H9 (cell line): ENCODE measurements at regions not wholly inside any gene's neighbourhood (a gene's known extent, or its start where the extent isn't known, plus 50 kb on each side); places are given as distances from the start of the nearest gene placed in this dataset.

Source experiments
- DNase-seq: peaks from one replicate; pipeline ENCODE4 v3.0.0-alpha.2; 2017
- H2AFZ ChIP-seq: one replicate; pipeline ENCODE4 v1.6.1; 2013; ENCODE audit warnings: mild to moderate bottlenecking, low read length, control low read depth, moderate library complexity
- H2AK5ac ChIP-seq: 2 replicates; pipeline ENCODE4 v1.6.1; 2013; ENCODE audit warnings: low read length, control low read depth, mixed read lengths; ENCODE audit not compliant: insufficient read length
- H2BK120ac ChIP-seq: one replicate; pipeline ENCODE4 v1.6.1; 2013; ENCODE audit warnings: low read depth, mild to moderate bottlenecking, low read length, control low read depth, inconsistent platforms; ENCODE audit not compliant: poor library complexity, severe bottlenecking
- H2BK12ac ChIP-seq: 2 replicates; pipeline ENCODE4 v1.6.1; 2013; ENCODE audit warnings: low read length, control low read depth, mixed read lengths, low read depth; ENCODE audit not compliant: insufficient read length
- H2BK15ac ChIP-seq: 2 replicates; pipeline ENCODE4 v1.6.1; 2013; ENCODE audit warnings: low read depth, low read length, control low read depth
- H2BK20ac ChIP-seq: one replicate; pipeline ENCODE4 v1.6.1; 2013; ENCODE audit warnings: low read depth, mild to moderate bottlenecking, low read length, control low read depth, inconsistent platforms; ENCODE audit not compliant: poor library complexity, severe bottlenecking
- H2BK5ac ChIP-seq: 2 replicates; pipeline ENCODE4 v1.6.1; 2013; ENCODE audit warnings: low read length, control low read depth, mixed read lengths; ENCODE audit not compliant: insufficient read length
- H3K14ac ChIP-seq: 2 replicates; pipeline ENCODE4 v1.6.1; 2013; ENCODE audit warnings: low read length, control low read depth; ENCODE audit not compliant: insufficient read depth
- H3K18ac ChIP-seq: 2 replicates; pipeline ENCODE4 v1.6.1; 2013; ENCODE audit warnings: low read depth, mild to moderate bottlenecking, mixed read lengths, low read length, control low read depth; ENCODE audit not compliant: insufficient read length
- H3K23ac ChIP-seq: 2 replicates; pipeline ENCODE4 v1.6.1; 2013; ENCODE audit warnings: low read length, control low read depth, mixed read lengths, low read depth; ENCODE audit not compliant: insufficient read length
- H3K23me2 ChIP-seq: 2 replicates; pipeline ENCODE4 v1.6.1; 2013; ENCODE audit warnings: low read depth, mild to moderate bottlenecking, mixed read lengths, low read length, control low read depth; ENCODE audit not compliant: insufficient read length, poor library complexity, severe bottlenecking
- H3K27ac ChIP-seq: 2 replicates; pipeline ENCODE4 v1.5.1; 2013; ENCODE audit warnings: low read length, control low read depth, mixed read lengths, low read depth; ENCODE audit not compliant: insufficient read length
- H3K27me3 ChIP-seq: 2 replicates; pipeline ENCODE4 v1.6.1; 2013; ENCODE audit warnings: low read length, control low read depth, inconsistent platforms; ENCODE audit not compliant: insufficient read depth
- H3K4ac ChIP-seq: 2 replicates; pipeline ENCODE4 v1.6.1; 2013; ENCODE audit warnings: low read depth, mild to moderate bottlenecking, control low read depth, inconsistent platforms, low read length, moderate library complexity
- H3K4me1 ChIP-seq: 2 replicates; pipeline ENCODE4 v1.6.1; 2013; ENCODE audit warnings: low read length, control low read depth, inconsistent platforms; ENCODE audit not compliant: insufficient read depth
- H3K4me2 ChIP-seq: 2 replicates; pipeline ENCODE4 v1.6.1; 2013; ENCODE audit warnings: low read length, control low read depth, mixed read lengths; ENCODE audit not compliant: insufficient read length, insufficient read depth
- H3K56ac ChIP-seq: 2 replicates; pipeline ENCODE4 v1.6.1; 2013; ENCODE audit warnings: low read depth, mild to moderate bottlenecking, mixed read lengths, low read length, control low read depth; ENCODE audit not compliant: insufficient read length
- H3K79me1 ChIP-seq: 2 replicates; pipeline ENCODE4 v1.6.1; 2013; ENCODE audit warnings: low read depth, mild to moderate bottlenecking, moderate library complexity, low read length, control low read depth, inconsistent platforms; ENCODE audit not compliant: insufficient read depth, poor library complexity, severe bottlenecking
- H3K79me2 ChIP-seq: 2 replicates; pipeline ENCODE4 v1.6.1; 2013; ENCODE audit warnings: low read length, control low read depth, inconsistent platforms; ENCODE audit not compliant: insufficient read depth
- H3K9ac ChIP-seq: 2 replicates; pipeline ENCODE4 v1.6.1; 2013; ENCODE audit warnings: low read length, control low read depth, mixed read lengths; ENCODE audit not compliant: insufficient read length; ENCODE audit errors: extremely low read depth
- H3K9me3 ChIP-seq: one replicate; pipeline ENCODE4 v1.6.1; 2013; ENCODE audit warnings: low read depth, low read length, inconsistent platforms; ENCODE audit not compliant: control insufficient read depth
- H3T11ph ChIP-seq: one replicate; pipeline ENCODE4 v1.6.1; 2013; ENCODE audit warnings: mild to moderate bottlenecking, low read length, control low read depth, inconsistent platforms
- H4K20me1 ChIP-seq: one replicate; pipeline ENCODE4 v1.6.1; 2013; ENCODE audit not compliant: control insufficient read depth, insufficient read length, insufficient read depth
- H4K5ac ChIP-seq: 2 replicates; pipeline ENCODE4 v1.6.1; 2013; ENCODE audit warnings: low read depth, mild to moderate bottlenecking, mixed read lengths, low read length, control low read depth; ENCODE audit not compliant: insufficient read length
- H4K8ac ChIP-seq: replicated peaks from 2 replicates; pipeline ENCODE4 v1.6.1; 2013; ENCODE audit warnings: low read length, control low read depth, mixed read lengths, low read depth; ENCODE audit not compliant: insufficient read length
- H4K91ac ChIP-seq: 2 replicates; pipeline ENCODE4 v1.6.1; 2013; ENCODE audit warnings: low read depth, mild to moderate bottlenecking, moderate library complexity, mixed read lengths, low read length, control low read depth; ENCODE audit not compliant: insufficient read length
- H3K27ac Mint-ChIP-seq, 3 experiments: 2 replicates in 2 of 3; 3 replicates in 1 of 3; pipeline ENCODE4 v1.8.0; 2020 to 2021; ENCODE audit warnings: mixed read lengths in 3 of 3, mild to moderate bottlenecking in 1 of 3, moderate library complexity in 1 of 3
- H3K27me3 Mint-ChIP-seq: 2 replicates; pipeline ENCODE4 v1.8.0; 2021; ENCODE audit warnings: low read depth, mild to moderate bottlenecking, moderate library complexity, mixed read lengths
- H3K36me3 Mint-ChIP-seq, 3 experiments: 2 replicates in 2 of 3; 3 replicates in 1 of 3; pipeline ENCODE4 v1.8.0; 2020 to 2021; ENCODE audit warnings: low read depth in 3 of 3, mixed read lengths in 3 of 3; ENCODE audit not compliant: insufficient read depth in 1 of 3
- H3K4me1 Mint-ChIP-seq, 2 experiments: 2 replicates each; pipeline ENCODE4 v1.8.0; 2020; ENCODE audit warnings: mixed read lengths in 2 of 2
- H3K4me3 Mint-ChIP-seq, 2 experiments: 2 replicates in 1 of 2; 3 replicates in 1 of 2; pipeline ENCODE4 v1.8.0; 2020 to 2021; ENCODE audit warnings: mild to moderate bottlenecking in 2 of 2, mixed read lengths in 2 of 2, moderate library complexity in 1 of 2
- H3K9me3 Mint-ChIP-seq, 2 experiments: 2 replicates in 1 of 2; 3 replicates in 1 of 2; pipeline ENCODE4 v1.8.0; 2020; ENCODE audit warnings: mild to moderate bottlenecking in 2 of 2, mixed read lengths in 2 of 2, moderate library complexity in 1 of 2
- TF ChIP-seq, protein P1 (sequence below): fragments of 200-600 bp; sonication (generic); conservative IDR thresholded peaks from 3 replicates; pipeline ENCODE4 v1.8.0; 2021; ENCODE audit warnings: antibody characterized with exemption, mild to moderate bottlenecking

DNA sequence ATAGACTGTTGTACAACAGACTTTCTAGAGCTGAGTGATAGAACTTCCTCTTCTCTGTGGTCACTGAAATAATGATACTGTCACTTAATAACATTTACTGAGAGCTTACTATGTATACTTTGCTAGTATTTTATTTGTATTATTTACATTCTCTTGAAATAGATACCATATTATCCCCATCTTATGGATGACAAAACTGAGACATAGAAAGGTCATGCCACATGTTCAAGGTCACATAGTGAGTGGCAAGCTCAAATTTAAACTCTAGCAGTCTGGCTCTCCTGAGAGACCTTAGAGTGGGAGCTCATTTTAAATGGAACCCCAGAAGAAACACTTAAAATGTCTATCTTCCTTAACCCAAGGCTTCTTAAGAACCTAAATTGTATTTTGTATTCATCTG lies 266.6 kb upstream of the CAMK1G start:
- H2AFZ ChIP-seq: no peak overlapping the region
- TF ChIP-seq, protein P1, sequence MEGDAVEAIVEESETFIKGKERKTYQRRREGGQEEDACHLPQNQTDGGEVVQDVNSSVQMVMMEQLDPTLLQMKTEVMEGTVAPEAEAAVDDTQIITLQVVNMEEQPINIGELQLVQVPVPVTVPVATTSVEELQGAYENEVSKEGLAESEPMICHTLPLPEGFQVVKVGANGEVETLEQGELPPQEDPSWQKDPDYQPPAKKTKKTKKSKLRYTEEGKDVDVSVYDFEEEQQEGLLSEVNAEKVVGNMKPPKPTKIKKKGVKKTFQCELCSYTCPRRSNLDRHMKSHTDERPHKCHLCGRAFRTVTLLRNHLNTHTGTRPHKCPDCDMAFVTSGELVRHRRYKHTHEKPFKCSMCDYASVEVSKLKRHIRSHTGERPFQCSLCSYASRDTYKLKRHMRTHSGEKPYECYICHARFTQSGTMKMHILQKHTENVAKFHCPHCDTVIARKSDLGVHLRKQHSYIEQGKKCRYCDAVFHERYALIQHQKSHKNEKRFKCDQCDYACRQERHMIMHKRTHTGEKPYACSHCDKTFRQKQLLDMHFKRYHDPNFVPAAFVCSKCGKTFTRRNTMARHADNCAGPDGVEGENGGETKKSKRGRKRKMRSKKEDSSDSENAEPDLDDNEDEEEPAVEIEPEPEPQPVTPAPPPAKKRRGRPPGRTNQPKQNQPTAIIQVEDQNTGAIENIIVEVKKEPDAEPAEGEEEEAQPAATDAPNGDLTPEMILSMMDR: no peak
- H3K4me3 Mint-ChIP-seq: no peak overlapping the region
- H4K20me1 ChIP-seq: no peaks in the 10 kb centered on the region
- H3K14ac ChIP-seq: no peak overlapping the region
- H3K27me3 ChIP-seq: no peaks in the 10 kb centered on the region
- no peak overlapping the region for H4K91ac ChIP-seq
- no peak overlapping the region for H2BK5ac ChIP-seq
- no peak overlapping the region for H3K56ac ChIP-seq
- DNase-seq: no peak
- peaks cover 2% of the 10 kb centered on the region; the same call in 1 of the 2 replicates for H3K27me3 Mint-ChIP-seq
- H3K79me2 ChIP-seq: no peaks in the 10 kb centered on the region
- no peak overlapping the region for H3K18ac ChIP-seq
- no peak overlapping the region for H2BK15ac ChIP-seq
- H3K9me3 ChIP-seq: no peaks in the 10 kb centered on the region
- no peak overlapping the region for H2BK120ac ChIP-seq
- H3K23ac ChIP-seq: no peak overlapping the region
- no peaks in the 10 kb centered on the region for H3K23me2 ChIP-seq
- no peak overlapping the region for H4K5ac ChIP-seq
- peaks cover 8 to 13% of the 10 kb centered on the region in 2 experiments for H3K4me1 Mint-ChIP-seq
- H2AK5ac ChIP-seq: no peak overlapping the region
- H2BK20ac ChIP-seq: no peak overlapping the region
- no peak overlapping the region for H3K4ac ChIP-seq
- H3K79me1 ChIP-seq: no peaks in the 10 kb centered on the region
- no peaks in the 10 kb centered on the region for H3K36me3 Mint-ChIP-seq
- H3K27ac ChIP-seq: no peak overlapping the region
- no peaks in the 10 kb centered on the region for H3K4me1 ChIP-seq
- H4K8ac ChIP-seq: no peak overlapping the region
- H3K9ac ChIP-seq: no peak overlapping the region
- H3K4me2 ChIP-seq: no peak overlapping the region
- H3K9me3 Mint-ChIP-seq: peaks cover 0 to 2% of the 10 kb centered on the region in 2 experiments; a peak in 2 of 5 replicates
- no peak overlapping the region for H3K27ac Mint-ChIP-seq
- H3T11ph ChIP-seq: no peak overlapping the region
- no peak overlapping the region for H2BK12ac ChIP-seq
